ENCODE measurements at regions not wholly inside any gene's neighbourhood (a gene's known extent, or its start where the extent isn't known, plus 50 kb on each side); places are given as distances from the start of the nearest gene placed in this dataset.

DNA sequence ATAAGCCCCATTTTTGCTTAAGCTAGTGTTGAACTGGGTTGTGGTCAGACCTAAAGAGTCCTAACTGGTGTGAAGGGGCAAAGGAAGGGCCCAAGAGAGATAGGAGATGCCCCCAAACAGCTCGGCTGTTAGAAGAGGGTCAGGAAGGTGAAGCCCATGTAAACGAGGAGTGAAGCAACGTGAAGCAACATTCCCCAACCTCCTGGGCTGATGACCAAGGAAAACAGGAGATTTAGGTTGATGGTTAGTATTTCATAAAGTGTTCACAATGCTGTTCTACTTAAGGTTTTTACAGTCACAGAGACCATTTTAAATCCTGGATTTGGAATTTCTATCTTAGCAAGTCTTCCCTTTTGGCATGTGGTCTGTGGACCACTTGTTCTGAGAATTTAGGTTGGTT is 144.0 kb upstream of the SERPINE2 start:
- no peak for TF ChIP-seq POLR2A (IDR thresholded peaks at IDR 0.05)
- TF ChIP-seq, protein P1, sequence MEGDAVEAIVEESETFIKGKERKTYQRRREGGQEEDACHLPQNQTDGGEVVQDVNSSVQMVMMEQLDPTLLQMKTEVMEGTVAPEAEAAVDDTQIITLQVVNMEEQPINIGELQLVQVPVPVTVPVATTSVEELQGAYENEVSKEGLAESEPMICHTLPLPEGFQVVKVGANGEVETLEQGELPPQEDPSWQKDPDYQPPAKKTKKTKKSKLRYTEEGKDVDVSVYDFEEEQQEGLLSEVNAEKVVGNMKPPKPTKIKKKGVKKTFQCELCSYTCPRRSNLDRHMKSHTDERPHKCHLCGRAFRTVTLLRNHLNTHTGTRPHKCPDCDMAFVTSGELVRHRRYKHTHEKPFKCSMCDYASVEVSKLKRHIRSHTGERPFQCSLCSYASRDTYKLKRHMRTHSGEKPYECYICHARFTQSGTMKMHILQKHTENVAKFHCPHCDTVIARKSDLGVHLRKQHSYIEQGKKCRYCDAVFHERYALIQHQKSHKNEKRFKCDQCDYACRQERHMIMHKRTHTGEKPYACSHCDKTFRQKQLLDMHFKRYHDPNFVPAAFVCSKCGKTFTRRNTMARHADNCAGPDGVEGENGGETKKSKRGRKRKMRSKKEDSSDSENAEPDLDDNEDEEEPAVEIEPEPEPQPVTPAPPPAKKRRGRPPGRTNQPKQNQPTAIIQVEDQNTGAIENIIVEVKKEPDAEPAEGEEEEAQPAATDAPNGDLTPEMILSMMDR (IDR thresholded peaks at IDR 0.05), result no peak
